A673 (cell line): ENCODE measurements at regions not wholly inside any gene's neighbourhood (a gene's known extent, or its start where the extent isn't known, plus 50 kb on each side); places are given as distances from the start of the nearest gene placed in this dataset.

Experiments used
- BruUV-seq: library from RNA; stranded (reverse); fragments of 400-500 nt; replicated peaks from 2 replicates; lab custom pipeline; 2021; lab: Mats Ljungman, UMichigan
- CTCF ChIA-PET: fragments of 300-600 bp; sonication (Branson Sonifier 250); formaldehyde crosslinking; loops from one replicate; lab custom pipeline; 2022; ENCODE audit warnings: antibody characterized with exemption; lab: Charles Lee
- POLR2A ChIA-PET: fragments of 300-600 bp; sonication (Branson Sonifier 250); formaldehyde crosslinking; loops from one replicate; lab custom pipeline; 2022; ENCODE audit warnings: antibody characterized with exemption; ENCODE audit not compliant: low non-redundant PET; lab: Charles Lee
- DNase-seq: peaks from one replicate; pipeline ENCODE4 v3.0.0-alpha.2; 2015; ENCODE audit warnings: low spot score
- H3K27ac ChIP-seq: fragments of 200-600 bp; sonication (generic); 2 replicates; pipeline ENCODE4 v1.5.1; 2016; ENCODE audit warnings: mixed run types, low read depth, mild to moderate bottlenecking, mixed read lengths, antibody characterized with exemption, low read length; ENCODE audit not compliant: poor library complexity, severe bottlenecking
- H3K27me3 ChIP-seq: fragments of 200-600 bp; sonication (generic); replicated peaks from 2 replicates; pipeline ENCODE4 v1.6.1; 2017; ENCODE audit warnings: mixed run types, low read depth, mild to moderate bottlenecking, mixed read lengths, antibody characterized with exemption, low read length; ENCODE audit not compliant: insufficient read depth, poor library complexity
- H3K36me3 ChIP-seq: fragments of 200-600 bp; sonication (generic); 2 replicates; pipeline ENCODE4 v1.6.1; 2016; ENCODE audit warnings: mixed run types, mild to moderate bottlenecking, mixed read lengths, antibody characterized with exemption, low read length; ENCODE audit not compliant: insufficient read depth, poor library complexity, severe bottlenecking
- H3K4me1 ChIP-seq: fragments of 200-600 bp; sonication (generic); 2 replicates; pipeline ENCODE4 v1.6.1; 2017; ENCODE audit warnings: mixed run types, mild to moderate bottlenecking, mixed read lengths, antibody characterized with exemption, low read length; ENCODE audit not compliant: insufficient read depth, poor library complexity, severe bottlenecking
- H3K4me3 ChIP-seq: fragments of 200-600 bp; sonication (generic); 2 replicates; pipeline ENCODE4 v1.5.1; 2016; ENCODE audit warnings: low read depth, mixed run types, mild to moderate bottlenecking, mixed read lengths, low read length; ENCODE audit not compliant: poor library complexity, severe bottlenecking
- H3K9me3 ChIP-seq: fragments of 200-600 bp; sonication (generic); 2 replicates; pipeline ENCODE4 v1.6.1; 2016; ENCODE audit warnings: mixed run types, low read depth, mild to moderate bottlenecking, mixed read lengths, antibody characterized with exemption, low read length; ENCODE audit not compliant: poor library complexity, severe bottlenecking
- EZH2 ChIP-seq: fragments of 200-600 bp; sonication (generic); IDR thresholded peaks from 2 replicates; pipeline ENCODE4 v1.6.1; 2017; ENCODE audit warnings: borderline replicate concordance, low read depth, mild to moderate bottlenecking, mixed read lengths, antibody characterized with exemption, low read length; ENCODE audit not compliant: poor library complexity, severe bottlenecking
- intact Hi-C: fragments of 100-400 bp; cut with micrococcal nuclease; formaldehyde crosslinking; loops from one replicate; pipeline ENCODE4 v1.10.0; 2022; ENCODE audit not compliant: unreplicated experiment
- TF ChIP-seq, protein P1 (sequence below): fragments of 300-800, 200-600 bp; sonication (generic); conservative IDR thresholded peaks from 2 replicates; pipeline ENCODE4 v1.5.1; 2017; ENCODE audit warnings: low read depth, mild to moderate bottlenecking, antibody characterized with exemption, low read length, moderate library complexity, mixed read lengths

DNA sequence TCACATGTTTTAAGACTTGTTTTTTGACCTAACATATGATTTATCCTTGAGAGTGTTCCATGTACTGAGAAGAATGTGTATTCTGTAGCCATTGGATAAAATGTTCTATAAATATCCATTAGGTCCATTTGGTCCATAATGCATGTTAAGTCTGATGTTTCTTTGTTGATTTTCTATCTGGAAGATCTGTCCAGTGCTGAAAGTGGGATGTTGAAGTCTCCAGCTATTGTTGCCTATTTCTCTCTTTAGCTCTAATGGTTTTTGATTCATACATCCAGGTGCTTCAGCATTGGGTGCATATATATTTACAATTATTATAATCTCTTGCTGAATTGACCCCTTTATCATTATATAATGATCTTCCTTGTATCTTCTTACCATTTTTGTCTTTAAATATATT lies 451.1 kb downstream of the BRINP1 start:
- POLR2A ChIA-PET = no interaction called here
- Histone ChIP-seq H3K27me3 (no peaks in the 10 kb centered on the region), H3K4me1 (no peaks in the 10 kb centered on the region), H3K4me3 (no peak overlapping the region), H3K36me3 (no peaks in the 10 kb centered on the region), H3K27ac (no peak overlapping the region), H3K9me3 (peaks cover 18% of the 10 kb centered on the region)
- no peak for DNase-seq
- intact Hi-C loops = no loop called here
- TF ChIP-seq, protein P1, sequence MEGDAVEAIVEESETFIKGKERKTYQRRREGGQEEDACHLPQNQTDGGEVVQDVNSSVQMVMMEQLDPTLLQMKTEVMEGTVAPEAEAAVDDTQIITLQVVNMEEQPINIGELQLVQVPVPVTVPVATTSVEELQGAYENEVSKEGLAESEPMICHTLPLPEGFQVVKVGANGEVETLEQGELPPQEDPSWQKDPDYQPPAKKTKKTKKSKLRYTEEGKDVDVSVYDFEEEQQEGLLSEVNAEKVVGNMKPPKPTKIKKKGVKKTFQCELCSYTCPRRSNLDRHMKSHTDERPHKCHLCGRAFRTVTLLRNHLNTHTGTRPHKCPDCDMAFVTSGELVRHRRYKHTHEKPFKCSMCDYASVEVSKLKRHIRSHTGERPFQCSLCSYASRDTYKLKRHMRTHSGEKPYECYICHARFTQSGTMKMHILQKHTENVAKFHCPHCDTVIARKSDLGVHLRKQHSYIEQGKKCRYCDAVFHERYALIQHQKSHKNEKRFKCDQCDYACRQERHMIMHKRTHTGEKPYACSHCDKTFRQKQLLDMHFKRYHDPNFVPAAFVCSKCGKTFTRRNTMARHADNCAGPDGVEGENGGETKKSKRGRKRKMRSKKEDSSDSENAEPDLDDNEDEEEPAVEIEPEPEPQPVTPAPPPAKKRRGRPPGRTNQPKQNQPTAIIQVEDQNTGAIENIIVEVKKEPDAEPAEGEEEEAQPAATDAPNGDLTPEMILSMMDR = no peak
- TF ChIP-seq EZH2 = no peak
- no TSS peak for BruUV-seq
- CTCF ChIA-PET = no interaction called here

DNA sequence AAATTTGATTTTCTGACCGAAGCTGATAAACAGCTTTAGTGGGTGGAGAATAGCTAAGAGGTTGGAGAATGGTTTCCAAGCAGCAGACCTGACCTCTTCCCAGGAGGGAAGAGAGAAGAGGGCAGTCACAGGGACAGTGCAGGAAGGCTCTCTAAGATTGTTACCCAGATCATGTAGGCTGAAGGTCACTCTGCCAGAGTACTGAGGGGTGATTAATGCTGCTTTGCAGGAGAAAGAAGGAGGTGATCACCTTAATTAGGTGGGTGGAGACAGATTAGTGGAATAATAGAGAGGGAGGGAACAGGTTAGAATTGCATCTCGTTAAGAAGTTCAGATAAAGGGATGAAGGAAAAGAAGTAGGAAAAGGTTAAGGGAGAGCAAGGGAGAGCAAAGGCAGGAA lies 440.5 kb downstream of the BRINP1 start:
- DNase-seq = no peak
- Histone ChIP-seq H3K4me3 (no peak overlapping the region), H3K9me3 (no peaks in the 10 kb centered on the region), H3K27ac (no peak overlapping the region), H3K36me3 (no peaks in the 10 kb centered on the region), H3K4me1 (no peaks in the 10 kb centered on the region), H3K27me3 (no peaks in the 10 kb centered on the region)
- TF ChIP-seq, protein P1 = no peak
- TF ChIP-seq EZH2 = no peak
- ChIA-PET CTCF (no interaction called here), POLR2A (no interaction called here)
- intact Hi-C loops = no loop called here
- BruUV-seq = no TSS peak

DNA sequence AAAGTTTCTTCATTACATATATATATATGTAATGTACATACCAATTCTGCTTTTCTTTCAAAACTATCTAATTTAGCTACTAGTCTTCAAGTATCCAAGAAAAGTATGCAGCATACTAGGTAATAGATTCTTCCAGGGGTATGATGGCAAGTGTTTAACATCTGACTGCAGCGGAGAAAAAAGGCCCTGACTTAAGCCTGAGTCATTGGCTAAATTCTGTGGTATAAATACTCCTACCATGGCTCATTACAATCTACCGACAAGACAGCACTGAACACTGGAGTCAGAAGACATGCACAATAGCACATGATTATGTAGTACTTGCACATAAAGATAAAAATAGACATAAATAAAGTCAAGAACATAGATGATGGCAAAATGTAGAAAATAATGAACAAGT lies 439.9 kb downstream of the BRINP1 start:
- POLR2A ChIA-PET = no interaction called here

More for the DNA sequence above, 439.9 kb downstream of the BRINP1 start:
- Histone ChIP-seq H3K27ac (no peak overlapping the region), H3K27me3 (no peaks in the 10 kb centered on the region), H3K4me1 (no peaks in the 10 kb centered on the region), H3K4me3 (no peak overlapping the region), H3K36me3 (no peaks in the 10 kb centered on the region), H3K9me3 (no peaks in the 10 kb centered on the region)
- TF ChIP-seq, protein P1 = no peak
- TF ChIP-seq EZH2 = no peak
- no peak for DNase-seq
- intact Hi-C loops = no loop called here
- BruUV-seq = no TSS peak
- CTCF ChIA-PET = no interaction called here
